Liver (tissue), 8 donors: ENCODE measurements at regions not wholly inside any gene's neighbourhood (a gene's known extent, or its start where the extent isn't known, plus 50 kb on each side); places are given as distances from the start of the nearest gene placed in this dataset.

Source experiments
- DNase-seq: peaks from one replicate; pipeline ENCODE4 v3.0.0-alpha.2; 2017; ENCODE audit warnings: low spot score
- H3K27ac ChIP-seq, 2 donors: one replicate each; pipeline ENCODE4 v1.7.0; 2013; ENCODE audit warnings: inconsistent platforms in 2 of 2, low read length in 2 of 2, control low read depth in 1 of 2, low read depth in 1 of 2, mild to moderate bottlenecking in 1 of 2
- H3K27me3 ChIP-seq, 4 donors: one replicate each; pipeline versions ENCODE4 v1.6.1 to v1.7.0; 2013; ENCODE audit warnings: low read length in 3 of 4, inconsistent platforms in 1 of 4, mild to moderate bottlenecking in 1 of 4, moderate library complexity in 1 of 4; ENCODE audit not compliant: control insufficient read depth in 4 of 4, insufficient read depth in 4 of 4
- H3K36me3 ChIP-seq, 4 donors: one replicate each; pipeline versions ENCODE4 v1.6.1 to v1.7.0; 2013; ENCODE audit warnings: low read length in 3 of 4, mild to moderate bottlenecking in 3 of 4, low read depth in 1 of 4, moderate library complexity in 1 of 4; ENCODE audit not compliant: control insufficient read depth in 4 of 4, insufficient read depth in 3 of 4
- H3K4me1 ChIP-seq, 4 donors: one replicate each; pipeline versions ENCODE4 v1.6.1 to v1.7.0; 2013; ENCODE audit warnings: low read length in 3 of 4, mild to moderate bottlenecking in 3 of 4, moderate library complexity in 1 of 4; ENCODE audit not compliant: control insufficient read depth in 4 of 4, insufficient read depth in 4 of 4
- H3K4me3 ChIP-seq, 3 donors: one replicate each; pipeline versions ENCODE4 v1.6.1 to v1.7.0; 2013; ENCODE audit warnings: low read length in 3 of 3, control low read depth in 1 of 3, low read depth in 1 of 3, mild to moderate bottlenecking in 1 of 3
- H3K9ac ChIP-seq, 2 donors: one replicate each; pipeline ENCODE4 v1.7.0; 2013; ENCODE audit warnings: low read length in 2 of 2, mild to moderate bottlenecking in 2 of 2, moderate library complexity in 2 of 2, control low read depth in 1 of 2, low read depth in 1 of 2
- H3K9me3 ChIP-seq, 4 donors: one replicate each; pipeline versions ENCODE4 v1.6.1 to v1.7.0; 2013; ENCODE audit warnings: low read length in 3 of 4; ENCODE audit not compliant: control insufficient read depth in 4 of 4
- ATF3 ChIP-seq: IDR thresholded peaks from 2 replicates; pipeline ENCODE4 v1.6.1; 2016; ENCODE audit warnings: antibody characterized with exemption
- EGR1 ChIP-seq, 2 donors: IDR thresholded peaks; 2 replicates each; pipeline ENCODE4 v1.6.1; 2016 to 2018; ENCODE audit warnings: antibody characterized with exemption in 2 of 2, low read depth in 2 of 2
- FOXA1 ChIP-seq: IDR thresholded peaks from 2 replicates; pipeline ENCODE4 v1.6.1; 2016; ENCODE audit warnings: antibody characterized with exemption
- FOXA2 ChIP-seq: IDR thresholded peaks from 2 replicates; pipeline ENCODE4 v1.6.1; 2016; ENCODE audit warnings: antibody characterized with exemption
- GABPA ChIP-seq, 2 donors: IDR thresholded peaks in 1 of 2; conservative IDR thresholded peaks in 1 of 2; 2 replicates each; pipeline ENCODE4 v1.6.1; 2016; ENCODE audit warnings: antibody characterized with exemption in 2 of 2, mild to moderate bottlenecking in 1 of 2, moderate library complexity in 1 of 2
- HNF4A ChIP-seq, 2 donors: conservative IDR thresholded peaks; 2 replicates each; pipeline ENCODE4 v1.6.1; 2016; ENCODE audit warnings: antibody characterized with exemption in 2 of 2, mild to moderate bottlenecking in 2 of 2
- HNF4G ChIP-seq: IDR thresholded peaks from 2 replicates; pipeline ENCODE4 v1.6.1; 2016; ENCODE audit warnings: antibody characterized with exemption
- JUND ChIP-seq, 2 donors: IDR thresholded peaks; 2 replicates each; pipeline ENCODE4 v1.6.1; 2016; ENCODE audit warnings: antibody characterized with exemption in 2 of 2
- MAX ChIP-seq: IDR thresholded peaks from 2 replicates; pipeline ENCODE4 v1.6.1; 2016; ENCODE audit warnings: antibody characterized with exemption
- NR2F2 ChIP-seq: IDR thresholded peaks from 2 replicates; pipeline ENCODE4 v1.6.1; 2016; ENCODE audit warnings: antibody characterized with exemption
- RAD21 ChIP-seq, 2 donors: IDR thresholded peaks; 2 replicates each; pipeline ENCODE4 v1.6.1; 2016; ENCODE audit warnings: antibody characterized with exemption in 2 of 2, mild to moderate bottlenecking in 2 of 2
- RXRA ChIP-seq, 2 donors: IDR thresholded peaks; 2 replicates each; pipeline ENCODE4 v1.6.1; 2017 to 2018; ENCODE audit warnings: antibody characterized with exemption in 2 of 2, mild to moderate bottlenecking in 1 of 2
- SP1 ChIP-seq: IDR thresholded peaks from 2 replicates; pipeline ENCODE4 v1.6.1; 2018; ENCODE audit warnings: antibody characterized with exemption, mild to moderate bottlenecking
- TAF1 ChIP-seq: conservative IDR thresholded peaks from 2 replicates; pipeline ENCODE4 v1.6.1; 2016; ENCODE audit warnings: antibody characterized with exemption, mild to moderate bottlenecking
- YY1 ChIP-seq: IDR thresholded peaks from 2 replicates; pipeline ENCODE4 v1.6.1; 2016; ENCODE audit warnings: antibody characterized with exemption, mild to moderate bottlenecking
- ZBTB33 ChIP-seq: IDR thresholded peaks from 2 replicates; pipeline ENCODE4 v1.6.1; 2016; ENCODE audit warnings: antibody characterized with exemption
- WGBS: extraction: QIAGEN DNeasy Blood & Tissue Kit; methylation state at CpG from one replicate; pipeline ENCODE4 v1.1.7; 2013; 5-methylcytosine and 5-hydroxymethylcytosine counted together
- TF ChIP-seq, protein P1 (sequence below): IDR thresholded peaks from 2 replicates; pipeline ENCODE4 v1.6.1; 2016; ENCODE audit warnings: antibody characterized with exemption, mild to moderate bottlenecking
- TF ChIP-seq, protein P2 (sequence below): fragments of 150-350 bp; IDR thresholded peaks from 2 replicates; pipeline ENCODE4 v1.5.1; 2017; ENCODE audit warnings: improper control_type of control experiment, low read depth, low read length; ENCODE audit not compliant: missing input control
- donor health status: healthy.
- donor health status: healthy.
- donor health status: healthy.
- donor health status: healthy.
- donor health status: healthy.

DNA sequence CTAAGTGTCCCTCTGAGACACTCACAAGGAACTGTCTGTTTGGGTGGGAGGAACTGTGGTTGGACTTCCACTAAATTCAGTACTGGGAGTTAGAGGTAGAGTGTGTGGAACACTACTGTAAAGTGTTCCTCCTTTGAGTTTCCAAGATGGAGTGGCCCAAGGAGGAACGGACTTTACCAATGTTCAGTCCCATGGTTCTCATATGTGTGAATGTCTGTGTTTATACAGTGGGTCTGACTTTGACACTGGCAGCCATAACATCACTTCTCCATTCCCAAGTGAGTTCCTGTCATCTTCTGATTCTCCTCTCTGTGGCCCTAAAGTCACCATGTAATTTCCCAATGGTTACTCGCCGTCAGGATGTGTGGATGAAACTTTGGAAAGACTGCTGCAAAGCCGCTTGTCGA is 136.8 kb upstream of the SERP2 start:
- Histone ChIP-seq H3K4me3 (no peak overlapping the region), H3K9ac (no peak overlapping the region), H3K27ac (peak overlapping the region; percentile 61 to 68), H3K36me3 (no peaks in the 10 kb centered on the region), H3K9me3 (no peaks in the 10 kb centered on the region), H3K27me3 (no peaks in the 10 kb centered on the region), H3K4me1 (peaks cover 0 to 3% (median 0%) of the 10 kb centered on the region in 4 donors)
- 80% methylated on average over 5 of the region's 5 CpGs for WGBS
- TF ChIP-seq HNF4A (conservative IDR thresholded peaks at IDR 0.05) (no peak), YY1 (peak; percentile 8), JUND (IDR thresholded peaks at IDR 0.05) (no peak)
- TF ChIP-seq, protein P1, sequence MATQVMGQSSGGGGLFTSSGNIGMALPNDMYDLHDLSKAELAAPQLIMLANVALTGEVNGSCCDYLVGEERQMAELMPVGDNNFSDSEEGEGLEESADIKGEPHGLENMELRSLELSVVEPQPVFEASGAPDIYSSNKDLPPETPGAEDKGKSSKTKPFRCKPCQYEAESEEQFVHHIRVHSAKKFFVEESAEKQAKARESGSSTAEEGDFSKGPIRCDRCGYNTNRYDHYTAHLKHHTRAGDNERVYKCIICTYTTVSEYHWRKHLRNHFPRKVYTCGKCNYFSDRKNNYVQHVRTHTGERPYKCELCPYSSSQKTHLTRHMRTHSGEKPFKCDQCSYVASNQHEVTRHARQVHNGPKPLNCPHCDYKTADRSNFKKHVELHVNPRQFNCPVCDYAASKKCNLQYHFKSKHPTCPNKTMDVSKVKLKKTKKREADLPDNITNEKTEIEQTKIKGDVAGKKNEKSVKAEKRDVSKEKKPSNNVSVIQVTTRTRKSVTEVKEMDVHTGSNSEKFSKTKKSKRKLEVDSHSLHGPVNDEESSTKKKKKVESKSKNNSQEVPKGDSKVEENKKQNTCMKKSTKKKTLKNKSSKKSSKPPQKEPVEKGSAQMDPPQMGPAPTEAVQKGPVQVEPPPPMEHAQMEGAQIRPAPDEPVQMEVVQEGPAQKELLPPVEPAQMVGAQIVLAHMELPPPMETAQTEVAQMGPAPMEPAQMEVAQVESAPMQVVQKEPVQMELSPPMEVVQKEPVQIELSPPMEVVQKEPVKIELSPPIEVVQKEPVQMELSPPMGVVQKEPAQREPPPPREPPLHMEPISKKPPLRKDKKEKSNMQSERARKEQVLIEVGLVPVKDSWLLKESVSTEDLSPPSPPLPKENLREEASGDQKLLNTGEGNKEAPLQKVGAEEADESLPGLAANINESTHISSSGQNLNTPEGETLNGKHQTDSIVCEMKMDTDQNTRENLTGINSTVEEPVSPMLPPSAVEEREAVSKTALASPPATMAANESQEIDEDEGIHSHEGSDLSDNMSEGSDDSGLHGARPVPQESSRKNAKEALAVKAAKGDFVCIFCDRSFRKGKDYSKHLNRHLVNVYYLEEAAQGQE = no peak
- DNase-seq = no peak

- H3K9ac ChIP-seq = no peak overlapping the region
- DNase-seq = no peak
Observed at GRCh38 chr13:44237276-44237767, 136.3 kb upstream of the SERP2 start.

More at GRCh38 chr13:44237276-44237767, 136.3 kb upstream of the SERP2 start:
- Histone ChIP-seq H3K9me3 (no peaks in the 10 kb centered on the region), H3K4me1 (peaks cover 0 to 3% (median 0%) of the 10 kb centered on the region in 4 donors), H3K4me3 (no peak overlapping the region), H3K27ac (peak overlapping the region; percentile 61 to 68), H3K27me3 (no peaks in the 10 kb centered on the region), H3K36me3 (no peaks in the 10 kb centered on the region)
- no peak for TF ChIP-seq ZBTB33
- no peak for TF ChIP-seq TAF1
- no peak for TF ChIP-seq HNF4G
- TF ChIP-seq RXRA (IDR thresholded peaks at IDR 0.05) = peak; percentile 22 to 32
- TF ChIP-seq, protein P2, sequence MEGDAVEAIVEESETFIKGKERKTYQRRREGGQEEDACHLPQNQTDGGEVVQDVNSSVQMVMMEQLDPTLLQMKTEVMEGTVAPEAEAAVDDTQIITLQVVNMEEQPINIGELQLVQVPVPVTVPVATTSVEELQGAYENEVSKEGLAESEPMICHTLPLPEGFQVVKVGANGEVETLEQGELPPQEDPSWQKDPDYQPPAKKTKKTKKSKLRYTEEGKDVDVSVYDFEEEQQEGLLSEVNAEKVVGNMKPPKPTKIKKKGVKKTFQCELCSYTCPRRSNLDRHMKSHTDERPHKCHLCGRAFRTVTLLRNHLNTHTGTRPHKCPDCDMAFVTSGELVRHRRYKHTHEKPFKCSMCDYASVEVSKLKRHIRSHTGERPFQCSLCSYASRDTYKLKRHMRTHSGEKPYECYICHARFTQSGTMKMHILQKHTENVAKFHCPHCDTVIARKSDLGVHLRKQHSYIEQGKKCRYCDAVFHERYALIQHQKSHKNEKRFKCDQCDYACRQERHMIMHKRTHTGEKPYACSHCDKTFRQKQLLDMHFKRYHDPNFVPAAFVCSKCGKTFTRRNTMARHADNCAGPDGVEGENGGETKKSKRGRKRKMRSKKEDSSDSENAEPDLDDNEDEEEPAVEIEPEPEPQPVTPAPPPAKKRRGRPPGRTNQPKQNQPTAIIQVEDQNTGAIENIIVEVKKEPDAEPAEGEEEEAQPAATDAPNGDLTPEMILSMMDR = no peak
- no peak for TF ChIP-seq JUND (IDR thresholded peaks at IDR 0.05)
- TF ChIP-seq RAD21 (IDR thresholded peaks at IDR 0.05) = peak; percentile 37 to 61
- TF ChIP-seq FOXA1 = no peak
- TF ChIP-seq YY1 = no peak
- no peak for TF ChIP-seq MAX
- TF ChIP-seq, protein P1 = no peak
- TF ChIP-seq SP1 = peak; percentile 77
- peak in 1 of 2 donors; percentile 28 for TF ChIP-seq GABPA (IDR thresholded peaks at IDR 0.05 in 1 of 2, conservative IDR thresholded peaks at IDR 0.05 in 1 of 2)
- TF ChIP-seq HNF4A (conservative IDR thresholded peaks at IDR 0.05) = no peak
- TF ChIP-seq NR2F2 = peak; percentile 89
- no peak for TF ChIP-seq EGR1 (IDR thresholded peaks at IDR 0.05; ENCODE audit: low read depth in 2 of 2)
- TF ChIP-seq FOXA2 = no peak
- no peak for TF ChIP-seq ATF3
- 59% methylated on average over 4 of the region's 4 CpGs for WGBS
